ENCODE measurements at regions not wholly inside any gene's neighbourhood (a gene's known extent, or its start where the extent isn't known, plus 50 kb on each side); places are given as distances from the start of the nearest gene placed in this dataset.

DNA sequence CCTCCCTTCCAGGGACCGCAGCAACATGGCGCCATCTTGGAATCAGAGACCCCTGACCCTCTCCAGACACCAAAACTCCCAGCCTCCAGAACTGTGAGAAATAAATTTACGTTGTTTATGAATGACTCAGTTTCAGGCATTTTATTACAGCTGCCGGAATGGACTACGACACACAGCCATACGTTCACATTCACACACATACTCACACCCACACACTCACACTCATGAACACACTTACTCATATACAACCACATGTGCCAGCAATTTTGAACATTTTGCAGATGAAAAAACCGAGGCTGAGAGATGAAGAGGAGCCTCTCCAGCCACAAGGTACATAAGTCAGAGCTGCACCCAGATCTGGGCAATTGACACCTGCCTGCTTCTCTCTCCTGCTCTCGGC is 151.0 kb upstream of the RAB4A start:
- no peak for TF ChIP-seq RNF2 (conservative IDR thresholded peaks at IDR 0.05; ENCODE audit: low read depth)
- TF ChIP-seq ZNF264 (CRISPR knock-in tag; IDR thresholded peaks at IDR 0.05) = no peak
- no peak for TF ChIP-seq ZFAT (CRISPR knock-in tag; conservative IDR thresholded peaks at IDR 0.05)
- TF ChIP-seq NR1H2 (CRISPR knock-in tag; IDR thresholded peaks at IDR 0.05; ENCODE audit: borderline replicate concordance, low read depth) = no peak
- TF ChIP-seq, protein P1, sequence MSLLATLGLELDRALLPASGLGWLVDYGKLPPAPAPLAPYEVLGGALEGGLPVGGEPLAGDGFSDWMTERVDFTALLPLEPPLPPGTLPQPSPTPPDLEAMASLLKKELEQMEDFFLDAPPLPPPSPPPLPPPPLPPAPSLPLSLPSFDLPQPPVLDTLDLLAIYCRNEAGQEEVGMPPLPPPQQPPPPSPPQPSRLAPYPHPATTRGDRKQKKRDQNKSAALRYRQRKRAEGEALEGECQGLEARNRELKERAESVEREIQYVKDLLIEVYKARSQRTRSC (CRISPR knock-in tag; IDR thresholded peaks at IDR 0.05; ENCODE audit: low read depth) = no peak
- no peak for TF ChIP-seq ATF1 (CRISPR knock-in tag; IDR thresholded peaks at IDR 0.05)
- no peak for TF ChIP-seq EZH2 (conservative IDR thresholded peaks at IDR 0.05; ENCODE audit: low read depth, low read length)

Data from HepG2 (cell line).